ENCODE measurements at regions not wholly inside any gene's neighbourhood (a gene's known extent, or its start where the extent isn't known, plus 50 kb on each side); places are given as distances from the start of the nearest gene placed in this dataset.

DNA sequence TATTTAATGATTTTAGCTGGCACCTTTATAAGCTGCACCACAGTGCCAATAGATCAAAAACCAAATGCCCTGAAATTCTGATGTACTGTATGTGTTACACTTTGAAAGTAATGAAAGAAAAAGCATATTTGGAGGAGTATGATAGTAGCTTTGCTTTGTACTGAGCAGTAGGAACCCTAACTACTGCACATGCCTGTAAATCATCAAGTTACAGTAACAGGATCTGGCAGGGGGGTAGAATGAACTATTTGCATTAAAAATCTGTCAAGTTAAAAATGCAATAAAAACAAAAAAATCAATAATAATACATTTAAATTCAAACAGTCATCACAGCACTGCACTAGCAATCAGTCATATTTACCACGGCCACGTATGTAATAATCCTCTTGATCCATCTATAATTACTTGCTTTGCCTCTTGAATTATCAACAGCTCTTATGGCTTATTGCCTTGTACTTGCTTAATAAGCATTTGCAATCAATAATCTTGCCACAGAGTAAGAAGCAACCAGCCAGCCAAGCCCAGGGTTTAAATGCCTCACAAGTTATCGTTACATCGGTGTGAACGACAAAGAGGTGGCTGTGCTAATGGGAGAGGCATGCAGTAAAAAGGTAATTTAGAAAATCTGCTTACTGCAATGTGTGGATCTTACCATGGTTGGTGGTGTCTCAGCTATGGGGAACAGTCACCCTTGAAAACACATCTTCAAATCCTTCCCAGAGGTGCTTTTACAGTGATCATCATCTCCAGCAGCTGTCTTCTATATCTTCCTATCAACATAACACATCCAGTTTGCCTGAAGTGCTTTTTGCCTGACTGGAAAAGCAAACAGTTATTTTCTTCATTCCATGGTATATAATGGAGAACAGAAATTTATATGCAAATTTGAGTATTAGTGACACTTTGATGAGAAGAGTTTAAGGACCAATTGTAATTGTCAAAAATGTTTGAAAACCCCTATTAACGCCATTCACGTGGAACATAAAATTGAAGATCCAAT lies 1812.1 kb upstream of the ADGRL3 start:
- no peak overlapping the region for H3K4me3 ChIP-seq (replicated peaks in 1 of 2; ENCODE audit: low read depth in 2 of 2, low read length in 2 of 2)
- DNase-seq (ENCODE audit: low read depth in 2 of 2) = no peak
- TF ChIP-seq, protein P1, sequence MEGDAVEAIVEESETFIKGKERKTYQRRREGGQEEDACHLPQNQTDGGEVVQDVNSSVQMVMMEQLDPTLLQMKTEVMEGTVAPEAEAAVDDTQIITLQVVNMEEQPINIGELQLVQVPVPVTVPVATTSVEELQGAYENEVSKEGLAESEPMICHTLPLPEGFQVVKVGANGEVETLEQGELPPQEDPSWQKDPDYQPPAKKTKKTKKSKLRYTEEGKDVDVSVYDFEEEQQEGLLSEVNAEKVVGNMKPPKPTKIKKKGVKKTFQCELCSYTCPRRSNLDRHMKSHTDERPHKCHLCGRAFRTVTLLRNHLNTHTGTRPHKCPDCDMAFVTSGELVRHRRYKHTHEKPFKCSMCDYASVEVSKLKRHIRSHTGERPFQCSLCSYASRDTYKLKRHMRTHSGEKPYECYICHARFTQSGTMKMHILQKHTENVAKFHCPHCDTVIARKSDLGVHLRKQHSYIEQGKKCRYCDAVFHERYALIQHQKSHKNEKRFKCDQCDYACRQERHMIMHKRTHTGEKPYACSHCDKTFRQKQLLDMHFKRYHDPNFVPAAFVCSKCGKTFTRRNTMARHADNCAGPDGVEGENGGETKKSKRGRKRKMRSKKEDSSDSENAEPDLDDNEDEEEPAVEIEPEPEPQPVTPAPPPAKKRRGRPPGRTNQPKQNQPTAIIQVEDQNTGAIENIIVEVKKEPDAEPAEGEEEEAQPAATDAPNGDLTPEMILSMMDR (IDR thresholded peaks at IDR 0.05; ENCODE audit: low read depth, low read length) = no peak

DNA sequence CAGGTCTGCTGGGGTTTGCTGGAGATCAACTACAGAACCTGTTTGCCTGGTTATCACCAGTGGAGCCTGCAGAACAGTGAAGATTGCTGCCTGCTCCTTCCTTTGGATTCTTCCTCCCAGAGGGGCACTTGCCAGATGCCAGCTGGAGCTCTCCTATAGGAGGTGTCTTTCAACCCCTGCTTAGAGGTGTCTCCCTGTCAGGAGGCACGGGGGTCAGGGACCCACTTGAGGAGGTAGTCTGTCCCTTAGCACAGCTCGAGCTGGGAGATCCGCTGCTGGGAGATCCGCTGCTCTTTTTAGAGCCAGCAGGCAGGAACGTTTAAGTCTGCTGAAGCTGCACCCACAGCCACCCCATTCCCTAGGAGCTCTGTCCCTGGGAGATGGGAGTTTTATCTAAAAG lies 1806.3 kb upstream of the ADGRL3 start:
- TF ChIP-seq, protein P1 (IDR thresholded peaks at IDR 0.05; ENCODE audit: low read depth, low read length) = no peak
- DNase-seq (ENCODE audit: low read depth in 2 of 2) = no peak
- H3K4me3 ChIP-seq (replicated peaks in 1 of 2; ENCODE audit: low read depth in 2 of 2, low read length in 2 of 2) = no peak overlapping the region

DNA sequence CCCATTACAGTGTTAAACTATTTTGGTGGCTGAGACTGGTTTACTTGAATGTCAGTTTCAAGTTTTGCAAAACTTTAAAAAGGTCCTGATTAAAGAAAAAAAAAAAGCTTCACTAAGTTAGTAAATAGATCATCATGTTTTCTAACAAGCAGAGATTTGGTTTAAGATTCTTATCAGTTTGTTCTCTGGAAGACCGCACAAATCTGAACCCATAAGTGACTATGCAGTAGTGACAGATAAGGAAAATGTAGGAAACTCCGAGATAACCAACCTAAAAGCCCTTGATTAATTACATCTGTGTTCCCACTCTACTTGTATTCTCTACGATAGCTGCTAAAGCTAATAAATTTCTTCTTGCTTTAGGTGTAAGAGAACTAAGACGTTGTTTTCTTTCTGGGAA lies 1799.8 kb upstream of the ADGRL3 start:
- no peak overlapping the region for H3K4me3 ChIP-seq (replicated peaks in 1 of 2; ENCODE audit: low read depth in 2 of 2, low read length in 2 of 2)
- TF ChIP-seq, protein P1 (IDR thresholded peaks at IDR 0.05; ENCODE audit: low read depth, low read length) = no peak
- DNase-seq (ENCODE audit: low read depth in 2 of 2) = no peak

DNA sequence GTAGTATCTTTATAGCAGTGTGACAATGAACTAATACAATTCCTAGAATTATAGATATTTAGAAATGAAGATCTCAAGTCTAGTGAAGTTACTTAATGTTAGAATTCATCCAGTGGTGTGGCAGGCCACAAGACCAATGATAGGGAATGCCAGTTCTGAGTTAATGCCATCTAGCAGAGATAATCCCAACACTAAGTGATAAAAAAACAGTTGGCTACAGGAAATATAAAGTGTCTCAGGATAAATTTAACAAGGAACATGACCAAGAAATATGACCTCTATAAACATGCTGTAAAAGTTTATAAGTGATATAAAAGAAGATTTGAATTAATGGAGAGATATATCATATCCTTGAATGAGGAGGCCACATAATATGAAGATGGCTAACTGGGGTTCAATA lies 1790.5 kb upstream of the ADGRL3 start:
- no peak for DNase-seq (ENCODE audit: low read depth in 2 of 2)
- TF ChIP-seq, protein P1 (IDR thresholded peaks at IDR 0.05; ENCODE audit: low read depth, low read length) = no peak
- no peak overlapping the region for H3K4me3 ChIP-seq (replicated peaks in 1 of 2; ENCODE audit: low read depth in 2 of 2, low read length in 2 of 2)

DNA sequence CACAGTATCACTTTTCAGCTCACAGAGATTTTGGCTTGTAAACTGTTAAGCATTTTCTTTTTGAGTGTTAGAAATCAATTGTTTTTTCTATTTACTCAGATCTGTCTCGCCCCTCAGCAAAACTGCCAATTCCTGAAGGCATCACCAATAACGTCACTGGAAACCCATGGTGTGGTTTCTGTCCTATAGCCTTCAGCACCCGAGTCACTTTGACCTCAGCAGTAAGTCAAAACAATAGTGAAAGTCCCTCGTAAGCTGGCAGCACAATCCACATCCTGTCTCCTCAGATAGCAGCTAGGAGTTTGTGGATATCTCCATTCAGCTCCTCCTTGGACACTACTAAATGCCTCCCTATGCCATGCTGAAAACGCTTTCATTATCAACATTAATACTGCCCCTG lies 1787.4 kb upstream of the ADGRL3 start:
- TF ChIP-seq, protein P1 (IDR thresholded peaks at IDR 0.05; ENCODE audit: low read depth, low read length) = no peak
- H3K4me3 ChIP-seq (replicated peaks in 1 of 2; ENCODE audit: low read depth in 2 of 2, low read length in 2 of 2) = no peak overlapping the region
- no peak for DNase-seq (ENCODE audit: low read depth in 2 of 2)

DNA sequence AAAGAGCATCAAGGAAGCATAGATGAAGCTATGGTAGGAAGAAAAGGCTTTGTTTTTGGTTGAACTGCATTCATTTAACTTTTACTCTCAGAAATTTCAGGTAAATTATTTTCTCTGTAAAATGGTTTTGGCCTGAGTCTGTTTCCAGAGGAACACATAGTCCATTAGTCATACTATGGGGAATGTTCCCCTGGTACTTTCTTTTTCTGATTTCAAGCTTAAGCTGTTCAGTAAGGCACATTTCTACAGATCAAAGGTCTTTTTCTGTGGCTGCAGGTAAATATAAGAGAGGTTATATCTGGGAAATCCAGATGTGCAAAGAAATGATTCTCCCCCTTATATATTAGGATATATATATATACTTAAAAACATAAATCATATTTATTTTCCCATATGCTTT lies 1744.4 kb upstream of the ADGRL3 start:
- TF ChIP-seq, protein P1 (IDR thresholded peaks at IDR 0.05; ENCODE audit: low read depth, low read length) = no peak
- no peak overlapping the region for H3K4me3 ChIP-seq (replicated peaks in 1 of 2; ENCODE audit: low read depth in 2 of 2, low read length in 2 of 2)
- DNase-seq (ENCODE audit: low read depth in 2 of 2) = peak in 1 of 2 donors; percentile 62
